HG03280 (cell line): ENCODE measurements at regions not wholly inside any gene's neighbourhood (a gene's known extent, or its start where the extent isn't known, plus 50 kb on each side); places are given as distances from the start of the nearest gene placed in this dataset.

ENCODE experiments used
- ATAC-seq: cut with Tn5 transposase; IDR thresholded peaks from one replicate; pipeline ENCODE4 v1.9.1; 2021; ENCODE audit warnings: mild to moderate bottlenecking, moderate library complexity; ENCODE audit not compliant: unreplicated experiment

DNA sequence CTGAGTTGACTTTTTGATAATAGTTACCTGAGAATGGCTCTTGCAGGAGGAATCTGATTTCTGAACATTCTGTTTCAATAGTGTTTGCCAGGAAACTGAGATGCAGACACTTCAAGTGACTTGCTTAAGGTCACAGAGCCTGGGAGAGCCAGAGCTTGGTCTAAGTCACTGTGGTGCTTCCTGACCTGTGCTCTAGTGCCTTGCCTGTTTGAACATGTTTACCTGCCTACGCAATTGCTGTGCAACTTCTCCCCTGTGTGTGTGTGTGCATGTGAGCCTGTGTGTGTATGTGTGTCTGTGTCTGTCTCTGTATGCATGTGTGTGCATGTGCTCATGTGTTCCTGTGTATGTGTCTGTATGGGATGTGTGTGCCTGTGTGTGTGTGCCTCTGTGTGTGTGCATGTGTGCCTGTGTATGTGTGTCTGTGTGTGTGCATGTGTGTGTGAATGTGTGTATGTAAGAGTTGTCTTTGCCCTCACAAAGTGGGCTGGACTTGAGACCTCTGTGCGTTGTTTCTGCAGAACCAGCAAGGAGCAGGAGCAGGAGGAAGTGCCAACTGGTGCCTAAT lies 185.8 kb downstream of the GADD45G start:
- no peak for ATAC-seq

- ATAC-seq: no peak
These were observed 186.9 kb downstream of the GADD45G start for GRCh38 chr9:89791754-89792153.

DNA sequence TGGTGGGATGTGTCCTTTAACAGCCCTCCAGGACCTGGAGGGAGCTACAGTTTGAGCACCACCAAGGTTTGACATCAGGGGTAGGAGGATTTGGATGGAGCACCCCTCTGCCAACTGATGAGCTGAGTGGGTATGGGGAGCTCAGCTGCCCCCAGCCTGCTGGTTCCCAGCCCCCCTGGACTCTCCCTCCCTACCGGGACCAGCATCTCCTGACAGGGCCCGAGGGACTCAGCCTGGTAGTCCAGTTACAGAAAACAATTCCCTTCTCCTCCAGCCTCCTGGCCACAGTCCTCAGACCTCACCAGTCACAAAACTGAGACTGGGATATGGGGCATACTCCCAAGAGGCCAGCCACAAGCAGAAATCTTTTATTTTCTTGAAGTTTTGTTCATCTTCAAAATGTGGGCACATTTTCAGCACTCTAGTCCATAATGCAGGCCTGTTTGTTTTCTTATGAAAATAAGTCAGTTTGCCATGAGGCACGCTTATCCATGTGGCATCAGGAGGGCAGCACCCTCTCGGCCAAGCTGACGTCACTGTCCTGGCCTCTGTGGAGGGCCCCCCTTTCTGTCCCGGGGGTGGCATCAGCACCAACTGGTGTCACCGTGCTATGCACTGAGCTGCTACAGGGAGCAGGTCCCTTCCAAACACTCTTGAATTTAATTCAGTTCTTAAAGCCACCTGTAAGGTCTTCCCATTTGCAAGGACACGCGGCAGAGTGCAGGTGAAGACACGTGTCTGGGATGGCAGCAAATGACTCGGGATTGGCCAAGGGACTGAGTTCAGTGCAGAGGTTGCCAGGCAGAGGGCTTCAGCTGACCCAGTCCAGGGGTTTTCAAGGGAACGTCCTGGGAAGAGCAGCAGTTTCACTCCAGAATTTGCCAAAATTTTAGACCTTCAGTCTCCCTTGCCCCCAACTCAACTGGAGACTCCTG lies 187.6 kb downstream of the GADD45G start:
- no peak for ATAC-seq

DNA sequence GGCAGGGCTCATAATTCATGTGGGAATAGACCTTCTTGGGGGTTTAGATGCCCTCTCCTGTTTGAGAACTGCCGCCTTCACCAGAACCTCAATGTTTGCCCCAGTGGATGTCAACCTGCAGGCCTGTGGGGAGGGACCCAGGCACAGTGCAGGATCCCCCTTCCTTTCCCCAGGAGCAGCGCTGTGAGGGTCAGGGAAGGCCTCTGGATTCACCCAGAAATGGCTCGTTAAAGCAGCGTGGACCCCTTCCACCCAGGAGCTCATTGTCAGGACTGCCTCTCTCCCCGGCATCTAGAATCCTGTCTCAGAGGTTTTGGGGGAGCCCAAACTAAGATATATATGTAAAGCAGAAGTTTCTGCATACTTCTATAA lies 188.3 kb downstream of the GADD45G start:
- no peak for ATAC-seq

GRCh38 chr9:89793551-89793950 lies 188.7 kb downstream of the GADD45G start:
- ATAC-seq: no peak

GRCh38 chr9:89794918-89795317 lies 190.1 kb downstream of the GADD45G start:
- no peak for ATAC-seq

- ATAC-seq: no peak
These were observed 190.9 kb downstream of the GADD45G start for GRCh38 chr9:89795538-89796195.

GRCh38 chr9:89796606-89797005 lies 191.8 kb downstream of the GADD45G start:
- ATAC-seq: no peak

GRCh38 chr9:89797255-89797654 lies 192.4 kb downstream of the GADD45G start:
- no peak for ATAC-seq

GRCh38 chr9:89797937-89798455 lies 193.2 kb downstream of the GADD45G start:
- no peak for ATAC-seq

DNA sequence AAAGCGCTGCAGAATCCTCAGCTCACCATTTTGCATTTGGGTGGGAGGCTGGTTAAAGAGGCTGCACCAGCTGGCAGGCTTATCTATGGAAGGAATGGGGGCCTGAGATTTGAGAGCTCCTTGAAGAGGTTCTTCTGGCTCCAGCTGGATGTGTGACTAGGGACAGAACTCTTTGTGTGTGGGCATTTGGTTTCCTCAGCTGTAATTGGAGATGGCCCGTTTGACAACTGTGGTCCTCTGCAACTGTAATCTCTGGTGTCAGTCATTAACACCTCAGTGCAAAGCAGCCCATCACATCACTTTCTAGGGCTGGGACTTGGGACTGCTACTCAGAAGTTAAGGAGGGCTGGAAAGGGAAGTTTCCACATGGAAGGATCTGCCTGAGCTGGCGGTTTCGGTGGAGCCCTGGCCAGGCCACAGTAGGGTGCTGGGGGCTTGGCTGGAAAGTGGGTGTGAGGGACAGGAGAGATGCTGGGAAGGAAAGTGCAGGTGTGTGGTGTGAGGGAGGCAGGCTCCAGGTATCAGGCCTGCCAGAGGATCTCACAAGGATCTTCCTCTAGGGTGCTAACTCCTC lies 193.8 kb downstream of the GADD45G start:
- no peak for ATAC-seq

GRCh38 chr9:89799221-89799620 lies 194.4 kb downstream of the GADD45G start:
- no peak for ATAC-seq

DNA sequence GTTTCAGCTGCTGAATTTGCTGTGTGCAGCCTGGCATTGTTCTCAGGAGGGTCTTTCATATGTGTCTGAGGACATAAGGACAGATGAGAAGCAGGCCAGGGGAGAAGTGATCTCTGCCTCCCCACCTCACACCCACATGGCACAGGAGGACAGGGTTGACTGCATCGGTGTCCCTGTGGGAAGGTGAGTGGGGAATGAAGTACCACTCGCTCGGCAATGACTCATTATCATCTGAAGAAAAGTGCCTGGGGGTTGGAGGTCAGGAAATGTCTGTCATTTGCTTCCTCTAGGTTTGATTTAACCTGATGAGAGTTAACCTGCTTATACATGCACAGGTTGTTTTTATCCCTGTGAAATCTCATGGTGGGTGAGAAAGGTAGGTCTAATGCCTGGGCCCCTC lies 195.0 kb downstream of the GADD45G start:
- no peak for ATAC-seq

DNA sequence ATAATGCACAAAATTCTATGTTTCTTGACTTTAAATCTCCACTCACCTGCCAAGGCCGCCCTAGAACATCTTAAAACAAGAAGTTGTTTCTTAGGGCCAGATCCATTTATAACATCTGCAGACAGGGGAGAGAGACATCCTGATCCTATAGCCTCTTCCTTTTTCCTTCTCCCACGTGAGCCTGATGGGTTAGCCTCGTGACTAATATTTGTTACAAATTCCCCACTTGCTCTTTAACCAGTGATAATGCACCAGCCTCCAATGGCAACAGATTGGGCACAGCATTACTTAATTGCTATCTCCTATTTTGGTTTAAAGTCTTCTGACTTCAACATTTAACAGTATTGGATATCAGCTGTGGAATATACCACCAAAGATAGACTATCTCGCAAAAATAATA lies 196.5 kb downstream of the GADD45G start:
- ATAC-seq: no peak

DNA sequence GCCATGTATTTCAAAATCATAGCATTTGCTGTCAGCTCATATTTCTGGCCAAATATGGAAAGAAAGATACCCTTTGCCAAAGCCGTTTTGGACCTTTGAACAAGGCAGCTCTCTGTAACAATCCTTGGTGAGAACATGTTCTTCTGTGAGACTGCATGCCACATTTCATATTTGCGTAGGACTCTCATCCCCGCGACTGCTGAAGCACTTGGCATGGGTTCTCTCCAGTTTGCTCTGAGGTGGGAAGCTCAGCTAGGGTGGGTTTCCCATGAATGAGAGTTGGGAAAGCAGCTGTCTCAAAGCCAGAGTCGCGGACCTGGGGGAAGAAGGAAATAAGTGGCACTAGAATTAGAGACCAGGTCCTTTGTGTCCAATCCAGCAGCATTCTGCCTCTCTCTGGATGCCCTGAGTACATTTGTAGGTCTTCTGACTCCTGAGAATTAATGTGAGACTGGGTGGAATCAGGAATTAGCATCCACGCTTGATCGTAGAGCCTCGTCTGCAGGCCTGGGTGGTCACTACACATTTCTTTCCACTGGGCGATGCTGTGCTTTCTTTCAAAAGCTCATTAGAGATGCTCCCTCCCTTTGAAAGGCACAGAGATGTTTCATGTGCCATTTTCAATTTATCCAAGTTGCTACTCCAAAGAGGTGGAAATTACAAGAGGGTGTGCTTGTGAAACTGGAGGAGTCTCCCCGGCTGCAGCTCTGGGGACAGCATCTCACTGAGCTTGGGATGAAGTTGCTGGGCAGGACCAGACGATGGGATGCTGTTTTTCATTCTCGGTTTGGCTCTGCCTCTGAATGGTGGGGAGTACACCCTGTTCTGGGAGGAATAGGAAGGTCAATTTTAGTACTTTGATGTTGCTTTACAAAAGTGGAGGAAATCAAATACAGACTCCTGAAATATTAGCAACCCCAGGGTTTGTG lies 197.2 kb downstream of the GADD45G start:
- no peak for ATAC-seq

GRCh38 chr9:89802781-89803355 lies 198.1 kb downstream of the GADD45G start:
- ATAC-seq: no peak

DNA sequence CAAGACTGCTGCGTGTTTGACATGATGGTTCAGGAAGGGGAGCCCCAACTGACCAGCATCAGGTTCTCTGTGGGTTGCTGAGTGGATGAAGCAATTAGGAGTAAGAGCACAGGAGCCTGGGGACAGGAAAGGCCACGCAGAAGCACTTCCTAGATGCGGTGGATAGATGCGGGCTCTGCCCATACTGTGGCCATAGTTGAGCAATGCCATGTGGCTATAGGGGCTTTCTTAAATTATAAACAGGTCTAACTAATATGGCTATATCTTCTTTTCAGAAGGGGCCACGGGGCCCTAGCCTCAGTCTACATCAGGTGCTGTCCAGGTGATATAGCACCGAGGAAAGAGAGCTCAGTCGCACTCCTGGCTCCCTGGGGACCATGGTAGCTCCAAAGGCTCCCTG lies 198.6 kb downstream of the GADD45G start:
- ATAC-seq: no peak

- no peak for ATAC-seq
These were observed 200.1 kb downstream of the GADD45G start for GRCh38 chr9:89804766-89805531.

DNA sequence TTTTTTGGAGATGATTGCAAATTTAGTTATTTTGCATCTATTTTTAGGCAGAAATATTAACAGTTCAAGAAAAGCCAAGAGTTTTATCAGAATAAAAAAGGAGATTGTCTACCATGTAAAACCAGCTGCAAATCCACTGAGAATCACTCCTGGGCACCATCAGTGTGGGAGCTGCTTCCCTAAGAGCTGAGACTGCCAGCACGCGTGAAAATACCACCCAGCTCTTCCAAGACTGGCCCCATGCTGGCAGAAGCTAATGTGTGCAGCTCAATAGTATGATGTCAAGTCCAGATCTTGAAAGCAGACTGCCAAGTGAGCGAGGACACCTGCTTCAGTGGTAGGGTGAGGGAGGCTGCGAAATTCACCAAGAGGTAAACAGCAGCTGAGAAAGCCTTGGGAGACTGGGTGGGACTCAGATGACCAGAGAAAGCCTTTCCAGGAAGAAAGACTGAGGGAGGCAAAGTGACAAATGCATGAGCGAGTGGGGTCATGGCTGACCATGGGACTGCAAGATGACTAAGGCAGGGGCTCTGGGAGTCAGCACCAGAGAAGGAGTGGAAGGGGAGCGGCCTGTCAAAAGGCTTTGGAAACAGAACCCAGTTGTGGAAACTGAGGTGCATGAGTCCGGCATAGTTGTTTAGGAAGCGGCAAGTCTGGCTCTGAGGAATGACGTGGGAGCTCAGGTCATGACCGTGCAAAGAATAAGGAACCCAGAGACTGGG lies 200.9 kb downstream of the GADD45G start:
- ATAC-seq: no peak
